IMR-90 (cell line): ENCODE measurements at regions not wholly inside any gene's neighbourhood (a gene's known extent, or its start where the extent isn't known, plus 50 kb on each side); places are given as distances from the start of the nearest gene placed in this dataset.

Experiments
- ATAC-seq: fragments of 200-7000 bp; cut with Tn5 transposase; 2 replicates; pipeline ENCODE4 v1.9.1; 2020; ENCODE audit warnings: low read depth, mild to moderate bottlenecking, moderate library complexity
- BruUV-seq: library from RNA; stranded (reverse); fragments of 400-500 nt; replicated peaks from 2 replicates; lab custom pipeline; 2021; lab: Mats Ljungman, UMichigan
- CTCF ChIA-PET: fragments of 300-600 bp; formaldehyde crosslinking; extraction: SDS; loops from one replicate; lab custom pipeline; 2021; ENCODE audit warnings: antibody characterized with exemption; lab: Yijun Ruan, JAX
- POLR2A ChIA-PET: fragments of 300-600 bp; sonication (Branson Sonifier 250); formaldehyde crosslinking; loops from one replicate; lab custom pipeline; 2022; ENCODE audit warnings: antibody characterized with exemption; ENCODE audit not compliant: unreplicated experiment; lab: Charles Lee
- DNase-seq: peaks from one replicate; pipeline ENCODE4 v3.0.0; 2013
- H2AFZ ChIP-seq: replicated peaks from 2 replicates; pipeline ENCODE3; 2013; ENCODE audit warnings: low read length, mild to moderate bottlenecking; ENCODE audit not compliant: poor library complexity
- H2AK5ac ChIP-seq: 2 replicates; pipeline ENCODE4 v1.6.1; 2013; ENCODE audit warnings: low read depth, low read length, inconsistent platforms
- H2AK9ac ChIP-seq: replicated peaks from 2 replicates; pipeline ENCODE3; 2013; ENCODE audit warnings: mild to moderate bottlenecking, low read depth, low read length, moderate library complexity; ENCODE audit not compliant: poor library complexity
- H2BK120ac ChIP-seq: 2 replicates; pipeline ENCODE4 v1.6.1; 2013; ENCODE audit warnings: low read depth, low read length, inconsistent platforms
- H2BK15ac ChIP-seq: 3 replicates; pipeline ENCODE4 v1.6.1; 2013; ENCODE audit warnings: low read depth, low read length, inconsistent platforms
- H2BK20ac ChIP-seq: 2 replicates; pipeline ENCODE4 v1.6.1; 2013; ENCODE audit warnings: low read depth, mild to moderate bottlenecking, inconsistent platforms, low read length, moderate library complexity
- H2BK5ac ChIP-seq: 2 replicates; pipeline ENCODE4 v1.6.1; 2013; ENCODE audit warnings: mild to moderate bottlenecking, low read depth, low read length, inconsistent platforms; ENCODE audit not compliant: poor library complexity, severe bottlenecking
- H3K14ac ChIP-seq: replicated peaks from 2 replicates; pipeline ENCODE4 v1.6.1; 2013; ENCODE audit warnings: low read depth, low read length, inconsistent platforms
- H3K18ac ChIP-seq: 2 replicates; pipeline ENCODE4 v1.6.1; 2013; ENCODE audit warnings: low read depth, low read length, control low read depth
- H3K23ac ChIP-seq: 2 replicates; pipeline ENCODE4 v1.6.1; 2013; ENCODE audit warnings: low read depth, low read length, inconsistent platforms
- H3K27ac ChIP-seq: 2 replicates; pipeline ENCODE4 v1.5.1; 2013; ENCODE audit warnings: mild to moderate bottlenecking, control low read depth, low read length; ENCODE audit not compliant: insufficient read depth
- H3K27me3 ChIP-seq: 2 replicates; pipeline ENCODE4 v1.6.1; 2013; ENCODE audit warnings: low read length; ENCODE audit not compliant: control insufficient read depth, insufficient read depth
- H3K36me3 ChIP-seq: 2 replicates; pipeline ENCODE4 v1.6.1; 2013; ENCODE audit warnings: low read length, mixed read lengths; ENCODE audit not compliant: control insufficient read depth, insufficient read depth
- H3K4ac ChIP-seq: 2 replicates; pipeline ENCODE4 v1.6.1; 2013; ENCODE audit warnings: low read depth, low read length, inconsistent platforms
- H3K4me1 ChIP-seq: 2 replicates; pipeline ENCODE4 v1.6.1; 2013; ENCODE audit warnings: low read length, mixed read lengths; ENCODE audit not compliant: control insufficient read depth, insufficient read depth
- H3K4me2 ChIP-seq: 2 replicates; pipeline ENCODE4 v1.6.1; 2013; ENCODE audit warnings: low read depth, mild to moderate bottlenecking, control low read depth, low read length, moderate library complexity
- H3K4me3 ChIP-seq: 2 replicates; pipeline ENCODE4 v1.5.1; 2013; ENCODE audit warnings: low read depth, mild to moderate bottlenecking, control low read depth, low read length, moderate library complexity; ENCODE audit not compliant: insufficient read depth
- H3K56ac ChIP-seq: 2 replicates; pipeline ENCODE4 v1.6.1; 2013; ENCODE audit warnings: low read length, inconsistent platforms; ENCODE audit not compliant: insufficient read depth; ENCODE audit errors: extremely low read depth
- H3K79me1 ChIP-seq, 2 experiments: 2 replicates each; pipeline ENCODE4 v1.6.1; 2013; ENCODE audit warnings: low read length in 2 of 2, inconsistent platforms in 1 of 2, low read depth in 1 of 2
- H3K9ac ChIP-seq: 2 replicates; pipeline ENCODE4 v1.6.1; 2013; ENCODE audit warnings: low read depth, low read length, control low read depth
- H3K9me1 ChIP-seq: 2 replicates; pipeline ENCODE4 v1.6.1; 2013; ENCODE audit warnings: low read length, inconsistent platforms; ENCODE audit not compliant: insufficient read depth
- H3K9me3 ChIP-seq: 2 replicates; pipeline ENCODE4 v1.6.1; 2013; ENCODE audit warnings: low read length; ENCODE audit not compliant: control insufficient read depth, insufficient read depth
- H4K20me1 ChIP-seq: 2 replicates; pipeline ENCODE4 v1.6.1; 2013; ENCODE audit warnings: low read length, inconsistent platforms; ENCODE audit not compliant: insufficient read depth
- H4K5ac ChIP-seq: 2 replicates; pipeline ENCODE4 v1.6.1; 2013; ENCODE audit warnings: mild to moderate bottlenecking, low read depth, low read length, control low read depth
- H4K8ac ChIP-seq, 2 experiments: 2 replicates each; pipeline ENCODE4 v1.6.1; 2013; ENCODE audit warnings: low read depth in 2 of 2, low read length in 2 of 2, control low read depth in 1 of 2, inconsistent platforms in 1 of 2
- H4K91ac ChIP-seq: 2 replicates; pipeline ENCODE4 v1.6.1; 2013; ENCODE audit warnings: low read depth, low read length, inconsistent platforms; ENCODE audit not compliant: insufficient read depth
- BHLHE40 ChIP-seq: fragments of 150-350 bp; IDR thresholded peaks from 2 replicates; pipeline ENCODE4 v1.6.1; 2016; ENCODE audit warnings: mild to moderate bottlenecking, low read depth, low read length
- CEBPB ChIP-seq: IDR thresholded peaks from 2 replicates; pipeline ENCODE4 v1.6.1; 2012; ENCODE audit warnings: low read depth, low read length, improper control_type of control experiment
- CHD1 ChIP-seq: IDR thresholded peaks from 2 replicates; pipeline ENCODE4 v1.6.1; 2012; ENCODE audit warnings: low read depth, low read length, improper control_type of control experiment
- ELK1 ChIP-seq: fragments of 150-350 bp; IDR thresholded peaks from 2 replicates; pipeline ENCODE4 v1.6.1; 2016; ENCODE audit warnings: low read depth, mild to moderate bottlenecking, low read length, moderate library complexity, borderline replicate concordance
- FOS ChIP-seq: fragments of 150-350 bp; IDR thresholded peaks from 2 replicates; pipeline ENCODE4 v1.6.1; 2016; ENCODE audit warnings: low read depth, low read length
- MAFK ChIP-seq: IDR thresholded peaks from 2 replicates; pipeline ENCODE4 v1.6.1; 2012; ENCODE audit warnings: low read depth, low read length, improper control_type of control experiment
- MAZ ChIP-seq: IDR thresholded peaks from 2 replicates; pipeline ENCODE4 v1.6.1; 2012; ENCODE audit warnings: low read depth, mild to moderate bottlenecking, low read length, improper control_type of control experiment, moderate library complexity, borderline replicate concordance
- MXI1 ChIP-seq: IDR thresholded peaks from 2 replicates; pipeline ENCODE4 v1.6.1; 2012; ENCODE audit warnings: low read depth, mild to moderate bottlenecking, low read length, moderate library complexity, borderline replicate concordance
- NFE2L2 ChIP-seq: fragments of 150-350 bp; IDR thresholded peaks from 2 replicates; pipeline ENCODE4 v1.6.1; 2016; ENCODE audit warnings: low read depth, mild to moderate bottlenecking, low read length
- POLR2A ChIP-seq: IDR thresholded peaks from 2 replicates; pipeline ENCODE4 v1.6.1; 2012; ENCODE audit warnings: mild to moderate bottlenecking, low read depth, low read length
- RAD21 ChIP-seq: IDR thresholded peaks from 2 replicates; pipeline ENCODE4 v1.6.1; 2012; ENCODE audit warnings: low read length, improper control_type of control experiment
- RCOR1 ChIP-seq: IDR thresholded peaks from 2 replicates; pipeline ENCODE4 v1.6.1; 2012; ENCODE audit warnings: mild to moderate bottlenecking, low read length, improper control_type of control experiment; ENCODE audit not compliant: insufficient replicate concordance
- RFX5 ChIP-seq: IDR thresholded peaks from 2 replicates; pipeline ENCODE4 v1.8.0; 2012; ENCODE audit warnings: low read depth, mild to moderate bottlenecking, low read length, moderate library complexity
- SMC3 ChIP-seq: fragments of 150-350 bp; IDR thresholded peaks from 2 replicates; pipeline ENCODE4 v1.6.1; 2016; ENCODE audit warnings: low read depth, mild to moderate bottlenecking, antibody characterized with exemption, low read length, moderate library complexity
- USF2 ChIP-seq: fragments of 150-350 bp; IDR thresholded peaks from 2 replicates; pipeline ENCODE4 v1.6.1; 2017; ENCODE audit warnings: mild to moderate bottlenecking, antibody characterized with exemption, low read length, low read depth
- WGBS, 2 experiments: methylation state at CpG; one replicate each; pipeline versions ENCODE4 v1.1.5 to v1.1.7; 2013; ENCODE audit warnings: missing lambda C conversion rate in 2 of 2; ENCODE audit not compliant: insufficient read length in 1 of 2; ENCODE audit errors: extremely low coverage in 2 of 2; 5-methylcytosine and 5-hydroxymethylcytosine counted together
- dilution Hi-C: fragments of 300-500 bp; cut with HindIII; formaldehyde crosslinking; loops from one replicate; pipeline ENCODE4 v1.14.3; 2018; ENCODE audit warnings: low sequenced_read_pairs; ENCODE audit not compliant: unreplicated experiment
- in situ Hi-C: fragments of 300-500 bp; cut with MboI; formaldehyde crosslinking; loops from 3 replicates; pipeline ENCODE4 v1.14.3; 2019; ENCODE audit warnings: low sequenced_read_pairs, inconsistent platforms, mixed read lengths
- intact Hi-C: fragments of 100-400 bp; cut with micrococcal nuclease; formaldehyde crosslinking; loops from 2 replicates; pipeline ENCODE4 v1.10.0; 2022

GRCh38 chr2:12534646-12535263 is 182.0 kb upstream of the TRIB2 start:
- ATAC-seq (peak; percentile 89), DNase-seq (peak; percentile 97)
- no peaks in the 10 kb centered on the region for H4K20me1 ChIP-seq
- H3K4ac ChIP-seq: peak overlapping the region; percentile 75
- POLR2A ChIA-PET: interaction anchor here (0.6 to 0.8 kb wide), 3 partner anchors 182 to 710 kb away, joined by 3 to 4 read pairs (median 3); partner anchors contain the start of gene TRIB2
- peaks cover 6% of the 10 kb centered on the region; the same call in 1 of the 2 replicates for H3K9me1 ChIP-seq
- H4K91ac ChIP-seq: peak overlapping the region; percentile 91
- H3K27ac ChIP-seq: peak overlapping the region; percentile 87
- peak overlapping the region; percentile 53 for H3K14ac ChIP-seq
- H3K4me1 ChIP-seq: peaks cover 3% of the 10 kb centered on the region; the same call in 1 of the 2 replicates
- H3K4me3 ChIP-seq: peak overlapping the region; percentile 22; the same call in 1 of the 2 replicates
- CTCF ChIA-PET: interaction anchor here (0.9 to 1.1 kb wide), 3 partner anchors 121 to 183 kb away, joined by 3 read pairs; partner anchors contain the start of gene TRIB2
- in situ Hi-C loops (loop anchor here (10.0 kb wide), 1 partner anchor 700 kb away; no protein-coding TSS in a partner anchor), intact Hi-C loops (loop anchor here (1.0 to 10.0 kb wide), 3 partner anchors 78 to 470 kb away; partner anchors contain the start of gene TRIB2), dilution Hi-C loops (no loop called here)
- BruUV-seq: no TSS peak
- peak overlapping the region; percentile 72 for H3K56ac ChIP-seq
- peak overlapping the region; percentile 98 for H2BK5ac ChIP-seq
- peak overlapping the region; percentile 93 for H2BK120ac ChIP-seq
- peak overlapping the region; percentile 85 for H2BK20ac ChIP-seq
- no peak overlapping the region for H2AK9ac ChIP-seq
- H4K5ac ChIP-seq: peak overlapping the region; percentile 93
- no peak overlapping the region for H2AK5ac ChIP-seq
- H3K36me3 ChIP-seq: no peaks in the 10 kb centered on the region
- peak overlapping the region; percentile 34; the same call in 1 of the 2 replicates for H3K9ac ChIP-seq
- H3K18ac ChIP-seq: peak overlapping the region; percentile 99; the same call in 1 of the 2 replicates
- no peaks in the 10 kb centered on the region for H3K79me1 ChIP-seq
- H3K4me2 ChIP-seq: peak overlapping the region; percentile 80
- WGBS, 2 experiments: no CpG with 5 or more reads among the region's 3 CpGs
- H2AFZ ChIP-seq: peak overlapping the region; percentile 76
- no peaks in the 10 kb centered on the region for H3K27me3 ChIP-seq
- H4K8ac ChIP-seq: peak overlapping the region; percentile 66 to 77
- H3K23ac ChIP-seq: peak overlapping the region; percentile 83
- peak overlapping the region; percentile 95; the same call in 2 of the 3 replicates for H2BK15ac ChIP-seq
- no peaks in the 10 kb centered on the region for H3K9me3 ChIP-seq
- TF ChIP-seq SMC3: no peak
- no peak for TF ChIP-seq POLR2A
- TF ChIP-seq CEBPB: peak; percentile 72
- 0 out of 2 replicates have a peak, but pooled peaks have one; percentile 26 for TF ChIP-seq USF2
- TF ChIP-seq CHD1: no peak
- no peak for TF ChIP-seq NFE2L2
- no peak for TF ChIP-seq ELK1
- peak; percentile 62; the same call in 1 of the 2 replicates for TF ChIP-seq BHLHE40
- peak; percentile 34 for TF ChIP-seq RAD21
- peak; percentile 60 for TF ChIP-seq RCOR1
- TF ChIP-seq FOS: peak; percentile 71
- no peak for TF ChIP-seq RFX5
- no peak for TF ChIP-seq MAFK
- no peak for TF ChIP-seq MAZ
- TF ChIP-seq MXI1: no peak
